Activated CD4-positive, alpha-beta memory T cell treated with anti-CD3 and anti-CD28 coated beads, Interleukin-2, amount 10 ng/mL, durations not matched to agents 7 days and 5 days (primary cell): ENCODE measurements at regions not wholly inside any gene's neighbourhood (a gene's known extent, or its start where the extent isn't known, plus 50 kb on each side); places are given as distances from the start of the nearest gene placed in this dataset.

ENCODE experiments used
- CTCF ChIA-PET: fragments of 350-600 bp; sonication (Branson Sonifier 250); formaldehyde crosslinking; loops from one replicate; lab custom pipeline; 2021; ENCODE audit warnings: antibody characterized with exemption, inconsistent platforms; lab: Charles Lee
- POLR2A ChIA-PET: fragments of 350-600 bp; sonication (Branson Sonifier 250); formaldehyde crosslinking; loops from one replicate; lab custom pipeline; 2021; ENCODE audit warnings: antibody characterized with exemption; lab: Charles Lee
- DNase-seq: peaks from one replicate; pipeline ENCODE4 v3.0.0-alpha.2; 2020
- H3K27ac Mint-ChIP-seq: one replicate; pipeline ENCODE4 v1.8.0; 2021; ENCODE audit warnings: mild to moderate bottlenecking, mixed read lengths
- H3K27me3 Mint-ChIP-seq: one replicate; pipeline ENCODE4 v1.8.0; 2021; ENCODE audit warnings: mixed read lengths
- H3K36me3 Mint-ChIP-seq: one replicate; pipeline ENCODE4 v1.8.0; 2021; ENCODE audit warnings: low read depth, mixed read lengths
- H3K4me1 Mint-ChIP-seq: one replicate; pipeline ENCODE4 v1.8.0; 2021; ENCODE audit warnings: mixed read lengths
- H3K4me3 Mint-ChIP-seq: one replicate; pipeline ENCODE4 v1.8.0; 2021; ENCODE audit warnings: mild to moderate bottlenecking, mixed read lengths
- H3K9me3 Mint-ChIP-seq: one replicate; pipeline ENCODE4 v1.8.0; 2021; ENCODE audit warnings: mixed read lengths

- H3K27ac Mint-ChIP-seq: no peak overlapping the region
- no peak for DNase-seq
- POLR2A ChIA-PET: no interaction called here
- no peaks in the 10 kb centered on the region for H3K36me3 Mint-ChIP-seq
- no peaks in the 10 kb centered on the region for H3K4me1 Mint-ChIP-seq
- H3K9me3 Mint-ChIP-seq: no peaks in the 10 kb centered on the region
- CTCF ChIA-PET: no interaction called here
- no peak overlapping the region for H3K4me3 Mint-ChIP-seq
- no peaks in the 10 kb centered on the region for H3K27me3 Mint-ChIP-seq
Observed at GRCh38 chr5:106759152-106759551, 911.6 kb downstream of the EFNA5 start.

- no peak for DNase-seq
- POLR2A ChIA-PET: no interaction called here
- H3K27ac Mint-ChIP-seq: no peak overlapping the region
- no peaks in the 10 kb centered on the region for H3K27me3 Mint-ChIP-seq
- H3K4me1 Mint-ChIP-seq: no peaks in the 10 kb centered on the region
- CTCF ChIA-PET: no interaction called here
- H3K4me3 Mint-ChIP-seq: no peak overlapping the region
- H3K9me3 Mint-ChIP-seq: no peaks in the 10 kb centered on the region
- no peaks in the 10 kb centered on the region for H3K36me3 Mint-ChIP-seq
Observed at GRCh38 chr5:106757672-106758071, 913.1 kb downstream of the EFNA5 start.

- ChIA-PET POLR2A (no interaction called here), CTCF (no interaction called here)
- H3K9me3 Mint-ChIP-seq: no peaks in the 10 kb centered on the region
- H3K36me3 Mint-ChIP-seq: no peaks in the 10 kb centered on the region
- no peak for DNase-seq
- no peaks in the 10 kb centered on the region for H3K27me3 Mint-ChIP-seq
- no peaks in the 10 kb centered on the region for H3K4me1 Mint-ChIP-seq
- no peak overlapping the region for H3K27ac Mint-ChIP-seq
- H3K4me3 Mint-ChIP-seq: no peak overlapping the region
Observed at GRCh38 chr5:106755789-106756188, 914.9 kb downstream of the EFNA5 start.

GRCh38 chr5:106755066-106755465 lies 915.7 kb downstream of the EFNA5 start:
- H3K4me3 Mint-ChIP-seq: no peak overlapping the region
- H3K9me3 Mint-ChIP-seq: no peaks in the 10 kb centered on the region
- H3K4me1 Mint-ChIP-seq: no peaks in the 10 kb centered on the region
- CTCF ChIA-PET: no interaction called here
- POLR2A ChIA-PET: no interaction called here
- no peak overlapping the region for H3K27ac Mint-ChIP-seq
- no peak for DNase-seq
- H3K36me3 Mint-ChIP-seq: no peaks in the 10 kb centered on the region
- H3K27me3 Mint-ChIP-seq: no peaks in the 10 kb centered on the region

GRCh38 chr5:106749826-106750225 lies 920.9 kb downstream of the EFNA5 start:
- no peak overlapping the region for H3K27ac Mint-ChIP-seq
- CTCF ChIA-PET: no interaction called here
- POLR2A ChIA-PET: no interaction called here
- no peaks in the 10 kb centered on the region for H3K36me3 Mint-ChIP-seq
- no peak overlapping the region for H3K4me3 Mint-ChIP-seq
- DNase-seq: no peak
- no peaks in the 10 kb centered on the region for H3K4me1 Mint-ChIP-seq
- no peaks in the 10 kb centered on the region for H3K9me3 Mint-ChIP-seq
- H3K27me3 Mint-ChIP-seq: no peaks in the 10 kb centered on the region

- no peaks in the 10 kb centered on the region for H3K4me1 Mint-ChIP-seq
- ChIA-PET CTCF (no interaction called here), POLR2A (no interaction called here)
- no peaks in the 10 kb centered on the region for H3K27me3 Mint-ChIP-seq
- no peaks in the 10 kb centered on the region for H3K9me3 Mint-ChIP-seq
- no peak for DNase-seq
- H3K36me3 Mint-ChIP-seq: no peaks in the 10 kb centered on the region
- no peak overlapping the region for H3K27ac Mint-ChIP-seq
- H3K4me3 Mint-ChIP-seq: no peak overlapping the region
Observed at GRCh38 chr5:106739127-106739526, 931.6 kb downstream of the EFNA5 start.

GRCh38 chr5:106737111-106737510 lies 933.6 kb downstream of the EFNA5 start:
- no peak for DNase-seq
- Mint-ChIP-seq H3K36me3 (no peaks in the 10 kb centered on the region), H3K27me3 (no peaks in the 10 kb centered on the region), H3K4me1 (no peaks in the 10 kb centered on the region), H3K9me3 (peaks cover 15% of the 10 kb centered on the region), H3K27ac (no peak overlapping the region), H3K4me3 (no peak overlapping the region)
- POLR2A ChIA-PET: no interaction called here
- CTCF ChIA-PET: no interaction called here

- Mint-ChIP-seq H3K9me3 (peaks cover 29% of the 10 kb centered on the region), H3K36me3 (no peaks in the 10 kb centered on the region), H3K27me3 (no peaks in the 10 kb centered on the region), H3K27ac (no peak overlapping the region), H3K4me3 (no peak overlapping the region), H3K4me1 (no peaks in the 10 kb centered on the region)
- CTCF ChIA-PET: no interaction called here
- DNase-seq: no peak
- POLR2A ChIA-PET: no interaction called here
Observed at GRCh38 chr5:106732624-106733023, 938.1 kb downstream of the EFNA5 start.

- Mint-ChIP-seq H3K4me1 (no peaks in the 10 kb centered on the region), H3K9me3 (peaks cover 29% of the 10 kb centered on the region), H3K27ac (no peak overlapping the region), H3K4me3 (no peak overlapping the region), H3K27me3 (no peaks in the 10 kb centered on the region), H3K36me3 (no peaks in the 10 kb centered on the region)
- ChIA-PET CTCF (no interaction called here), POLR2A (no interaction called here)
- no peak for DNase-seq
Observed at GRCh38 chr5:106730912-106731311, 939.8 kb downstream of the EFNA5 start.

- Mint-ChIP-seq H3K27me3 (no peaks in the 10 kb centered on the region), H3K36me3 (no peaks in the 10 kb centered on the region), H3K27ac (no peak overlapping the region), H3K4me1 (no peaks in the 10 kb centered on the region), H3K9me3 (peaks cover 29% of the 10 kb centered on the region), H3K4me3 (no peak overlapping the region)
- CTCF ChIA-PET: no interaction called here
- POLR2A ChIA-PET: no interaction called here
- DNase-seq: no peak
Observed at GRCh38 chr5:106730506-106730905, 940.2 kb downstream of the EFNA5 start.

GRCh38 chr5:106728208-106728607 lies 942.5 kb downstream of the EFNA5 start:
- H3K4me1 Mint-ChIP-seq: no peaks in the 10 kb centered on the region
- H3K4me3 Mint-ChIP-seq: no peak overlapping the region
- no peak for DNase-seq
- peaks cover 22% of the 10 kb centered on the region for H3K9me3 Mint-ChIP-seq
- H3K36me3 Mint-ChIP-seq: no peaks in the 10 kb centered on the region
- ChIA-PET POLR2A (no interaction called here), CTCF (no interaction called here)
- no peak overlapping the region for H3K27ac Mint-ChIP-seq
- no peaks in the 10 kb centered on the region for H3K27me3 Mint-ChIP-seq

- Mint-ChIP-seq H3K4me1 (no peaks in the 10 kb centered on the region), H3K36me3 (no peaks in the 10 kb centered on the region), H3K27me3 (no peaks in the 10 kb centered on the region), H3K4me3 (no peak overlapping the region), H3K27ac (no peak overlapping the region), H3K9me3 (peaks cover 14% of the 10 kb centered on the region)
- no peak for DNase-seq
- ChIA-PET POLR2A (no interaction called here), CTCF (no interaction called here)
Observed at GRCh38 chr5:106727071-106727470, 943.7 kb downstream of the EFNA5 start.

- ChIA-PET CTCF (no interaction called here), POLR2A (no interaction called here)
- Mint-ChIP-seq H3K27ac (no peak overlapping the region), H3K27me3 (no peaks in the 10 kb centered on the region), H3K4me3 (no peak overlapping the region), H3K9me3 (peaks cover 10% of the 10 kb centered on the region), H3K4me1 (no peaks in the 10 kb centered on the region), H3K36me3 (no peaks in the 10 kb centered on the region)
- no peak for DNase-seq
Observed at GRCh38 chr5:106720367-106720766, 950.4 kb downstream of the EFNA5 start.

GRCh38 chr5:106699796-106700195 lies 970.9 kb downstream of the EFNA5 start:
- ChIA-PET CTCF (no interaction called here), POLR2A (no interaction called here)
- H3K4me3 Mint-ChIP-seq: no peak overlapping the region
- H3K4me1 Mint-ChIP-seq: no peaks in the 10 kb centered on the region
- no peaks in the 10 kb centered on the region for H3K36me3 Mint-ChIP-seq
- no peaks in the 10 kb centered on the region for H3K27me3 Mint-ChIP-seq
- H3K9me3 Mint-ChIP-seq: peaks cover 4% of the 10 kb centered on the region
- no peak overlapping the region for H3K27ac Mint-ChIP-seq
- no peak for DNase-seq

- no peaks in the 10 kb centered on the region for H3K27me3 Mint-ChIP-seq
- ChIA-PET CTCF (no interaction called here), POLR2A (no interaction called here)
- DNase-seq: no peak
- no peak overlapping the region for H3K27ac Mint-ChIP-seq
- H3K9me3 Mint-ChIP-seq: peaks cover 4% of the 10 kb centered on the region
- H3K36me3 Mint-ChIP-seq: no peaks in the 10 kb centered on the region
- H3K4me1 Mint-ChIP-seq: no peaks in the 10 kb centered on the region
- no peak overlapping the region for H3K4me3 Mint-ChIP-seq
Observed at GRCh38 chr5:106699198-106699597, 971.5 kb downstream of the EFNA5 start.
